Renal cortex interstitium (tissue), 11 donors: ENCODE measurements at regions not wholly inside any gene's neighbourhood (a gene's known extent, or its start where the extent isn't known, plus 50 kb on each side); places are given as distances from the start of the nearest gene placed in this dataset.
"Not testable (repeated sequence)": the region's sequence is repeated elsewhere in the genome, so short reads cannot be mapped to it uniquely, and the experiment has no call there.

Experiments used
- DNase-seq, 11 donors: peaks; one replicate each; pipeline ENCODE4 v3.0.0-alpha.2; 2013; ENCODE audit warnings: low read depth in 9 of 11, low spot score in 4 of 11; ENCODE audit errors: extremely low read depth in 1 of 11

GRCh38 chr5:144710637-144711036, 540.0 kb downstream of the KCTD16 start:
- no peak for DNase-seq

DNA sequence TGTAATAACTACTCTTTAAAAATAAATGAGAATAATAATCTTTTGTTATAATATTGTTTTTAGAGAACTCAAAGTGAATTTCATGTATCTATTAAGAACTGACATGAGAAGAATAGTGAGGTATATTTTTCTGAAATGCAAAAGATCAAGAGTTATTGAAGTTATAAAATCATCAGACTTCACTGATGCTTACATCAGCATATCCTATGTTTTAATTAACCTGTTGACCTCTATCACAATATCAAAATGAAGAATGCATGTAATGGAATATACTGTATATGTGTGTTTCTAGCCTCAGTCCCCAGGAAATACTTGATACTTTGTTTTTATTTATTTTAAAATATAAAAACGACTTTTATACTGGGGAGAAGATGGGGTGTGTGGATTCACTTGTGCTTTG, 533.1 kb downstream of the KCTD16 start:
- DNase-seq = no peak

GRCh38 chr5:144698484-144698883, 527.8 kb downstream of the KCTD16 start:
- no peak for DNase-seq

- DNase-seq = no peak
These were observed 527.2 kb downstream of the KCTD16 start for GRCh38 chr5:144697847-144698262.

DNA sequence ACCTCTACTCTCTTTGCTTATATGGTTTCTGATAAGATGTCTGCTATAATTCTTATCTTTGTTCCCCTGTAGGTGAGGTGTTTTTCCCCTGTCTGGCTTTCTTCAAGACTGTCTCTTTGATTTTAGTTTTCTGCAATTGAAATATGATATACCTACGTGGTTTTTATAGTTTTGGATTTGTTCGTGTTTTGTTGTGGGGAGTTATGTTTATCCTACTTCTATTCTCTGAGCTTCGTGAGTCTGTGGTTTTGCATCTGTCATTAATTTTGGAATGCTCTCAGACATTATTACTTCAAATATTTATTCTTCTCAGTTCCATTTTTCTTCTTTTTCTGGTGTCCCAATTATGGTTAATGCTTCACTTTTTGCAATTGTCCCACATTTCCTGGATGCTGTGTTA, 521.3 kb downstream of the KCTD16 start:
- DNase-seq = no peak

DNA sequence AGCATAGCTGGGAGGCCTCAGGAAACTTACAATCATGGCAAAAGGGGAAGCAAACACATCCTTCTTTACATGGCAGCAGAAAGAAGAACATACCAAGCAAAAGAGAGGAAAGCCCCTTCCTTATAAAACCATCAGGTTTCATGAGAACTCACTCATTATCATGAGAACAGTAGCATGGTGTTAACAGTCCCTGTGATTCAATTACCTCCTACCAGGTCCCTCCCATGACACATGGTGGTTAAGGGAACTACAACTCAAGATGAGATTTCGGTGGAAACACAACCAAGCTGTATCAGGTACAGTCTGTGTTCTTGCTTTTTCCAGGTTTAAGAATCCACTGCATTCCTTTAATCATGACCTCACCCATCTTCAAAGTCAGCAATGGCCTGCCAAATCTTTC, 514.2 kb downstream of the KCTD16 start:
- no peak for DNase-seq

DNA sequence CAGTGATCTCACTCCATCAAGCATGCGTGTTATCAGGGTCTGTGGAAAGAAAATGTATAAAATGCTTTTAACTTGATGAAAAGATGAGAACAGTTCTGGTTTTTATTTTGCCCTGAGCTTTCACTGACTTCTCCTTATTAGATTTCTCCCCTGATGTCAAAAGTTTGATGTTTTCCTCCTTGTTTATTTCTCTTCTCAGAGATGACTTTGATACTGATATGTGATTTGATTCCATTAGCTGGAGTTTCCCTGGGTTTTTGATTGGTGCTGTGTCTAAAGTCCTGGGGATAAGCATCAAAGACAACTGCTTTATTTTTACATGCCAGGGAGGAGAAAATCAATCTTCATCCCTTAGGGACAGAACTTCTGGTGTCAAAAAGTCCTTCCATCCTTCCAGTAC, 510.0 kb downstream of the KCTD16 start:
- no peak for DNase-seq

- DNase-seq = no peak
These were observed 500.4 kb downstream of the KCTD16 start for GRCh38 chr5:144671066-144671465.

DNA sequence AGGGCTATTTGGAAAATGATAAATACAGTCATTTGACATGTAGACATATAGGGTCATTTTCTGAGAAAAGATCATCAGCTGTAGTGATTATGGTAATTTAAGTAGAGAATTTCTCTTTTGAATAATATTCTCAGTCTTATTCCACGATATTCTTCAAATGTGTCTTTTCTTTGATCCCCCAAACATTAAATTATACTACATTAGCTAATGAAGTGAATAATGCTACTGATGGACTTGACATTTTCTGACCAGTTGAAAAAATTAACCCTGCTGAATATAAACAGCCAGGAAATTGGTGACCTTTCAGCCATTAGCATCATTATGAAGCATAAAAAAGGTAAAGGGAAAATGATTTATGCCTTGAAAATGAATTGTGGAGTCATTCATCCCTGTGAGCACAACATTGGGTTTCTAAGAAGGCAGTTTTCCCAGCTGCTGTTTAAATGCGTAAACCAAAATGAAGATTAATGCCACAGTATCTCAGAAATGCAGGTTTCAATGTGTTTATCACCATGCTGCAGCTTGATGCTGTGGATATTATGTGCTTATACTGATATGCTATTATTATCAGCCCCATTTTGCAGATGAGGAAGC, 489.1 kb downstream of the KCTD16 start:
- no peak for DNase-seq

DNA sequence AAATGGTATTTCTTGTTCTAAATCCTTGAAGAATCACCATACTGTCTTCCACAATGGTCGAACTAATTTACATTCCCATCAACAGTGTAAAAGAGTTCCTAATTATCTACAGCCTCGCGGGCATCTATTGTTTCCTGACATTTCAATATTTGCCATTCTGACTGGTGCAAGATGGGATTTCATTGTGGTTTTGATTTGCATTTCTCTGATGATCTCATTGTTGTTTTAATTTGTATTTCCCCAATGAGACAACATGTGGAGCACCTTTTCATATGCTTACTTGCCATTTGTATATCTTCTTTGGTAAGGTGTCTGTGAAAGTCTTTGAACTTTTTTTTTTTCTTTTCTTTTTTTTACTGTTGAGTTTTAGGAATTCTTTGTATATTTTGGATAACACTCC, 473.6 kb downstream of the KCTD16 start:
- no peak for DNase-seq

DNA sequence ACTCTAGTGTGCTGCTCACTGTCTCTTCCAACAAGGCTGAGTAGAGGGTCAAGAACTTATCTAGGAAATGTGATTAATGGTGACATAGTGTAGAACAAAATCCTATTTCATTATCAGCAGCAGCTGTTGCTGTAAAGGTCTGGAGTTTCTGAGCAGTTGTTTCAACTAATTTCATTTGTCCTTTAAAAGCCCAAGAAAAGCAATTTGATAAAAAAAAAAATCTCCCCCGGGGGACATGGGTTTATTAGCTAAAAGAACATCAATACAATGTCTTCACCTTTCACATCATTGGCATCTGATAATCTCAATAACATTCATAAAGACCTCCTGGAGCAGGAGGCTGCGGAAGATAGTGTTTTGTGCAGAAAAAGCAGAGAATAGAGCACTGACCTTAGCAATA, 468.1 kb downstream of the KCTD16 start:
- DNase-seq = no peak

GRCh38 chr5:144634138-144634537, 463.5 kb downstream of the KCTD16 start:
- no peak for DNase-seq

- peak in 4 of 11 donors; percentile 8 to 31 (median 18) for DNase-seq
These were observed 427.9 kb downstream of the KCTD16 start for GRCh38 chr5:144598451-144599068.

DNA sequence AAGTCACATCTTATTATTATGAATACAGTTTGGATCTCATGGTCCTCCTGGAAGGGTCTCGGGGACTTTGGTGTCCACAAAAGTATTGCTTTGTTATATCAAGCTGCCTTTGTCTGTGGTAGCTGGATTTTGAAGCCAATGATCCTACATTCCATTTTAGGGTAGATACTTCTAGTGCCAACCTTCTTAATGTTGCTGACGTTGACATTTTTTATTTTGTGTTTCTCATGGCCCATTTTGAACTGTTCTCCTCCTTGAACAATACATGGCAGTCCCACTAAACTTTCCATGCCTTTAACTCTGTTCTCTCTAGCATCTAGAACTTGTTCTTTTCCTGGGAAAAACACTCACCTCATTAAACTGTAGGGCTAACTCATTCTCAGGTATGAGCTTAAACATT, 425.8 kb downstream of the KCTD16 start:
- no peak for DNase-seq

DNA sequence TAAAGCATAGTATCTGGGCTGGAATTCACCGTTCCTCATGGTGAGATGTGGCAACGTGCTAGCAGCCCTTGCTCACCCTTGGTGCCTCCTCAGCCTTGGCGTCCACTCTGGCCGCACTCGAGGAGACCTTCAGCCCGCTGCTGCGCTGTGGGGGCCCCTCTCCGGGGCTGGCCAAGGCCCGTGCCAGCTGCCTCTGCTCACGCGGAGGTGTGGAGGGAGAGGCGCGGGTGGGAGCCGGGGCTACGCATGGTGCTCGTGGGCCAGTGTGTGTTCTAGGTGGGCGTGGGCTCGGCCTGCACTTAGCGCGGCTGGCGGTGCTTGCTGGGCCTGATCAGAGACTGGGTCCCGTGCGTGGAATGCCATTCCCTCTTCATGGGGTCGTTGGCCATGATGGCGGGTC, 424.2 kb downstream of the KCTD16 start:
- no peak for DNase-seq

DNA sequence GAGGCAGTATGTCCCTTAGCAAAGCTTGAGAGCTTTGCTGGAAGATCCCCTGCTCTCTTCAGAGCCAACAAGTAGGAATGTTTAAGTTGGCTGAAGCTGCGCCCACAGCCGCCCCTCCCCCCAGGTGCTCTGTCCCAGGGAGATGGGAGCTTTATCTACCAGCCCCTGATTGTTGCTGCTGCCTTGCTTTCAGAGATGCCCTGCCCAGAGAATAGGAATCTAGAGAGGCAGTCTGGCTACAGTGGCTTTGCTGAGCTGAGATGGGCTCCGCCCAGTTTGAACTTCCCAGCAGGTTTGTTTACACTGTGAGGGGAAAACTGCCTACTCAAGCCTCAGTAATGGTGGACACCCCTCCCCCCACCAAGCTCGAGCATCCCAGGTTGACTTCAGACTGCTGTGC, 423.6 kb downstream of the KCTD16 start:
- not testable (repeated sequence) for DNase-seq

DNA sequence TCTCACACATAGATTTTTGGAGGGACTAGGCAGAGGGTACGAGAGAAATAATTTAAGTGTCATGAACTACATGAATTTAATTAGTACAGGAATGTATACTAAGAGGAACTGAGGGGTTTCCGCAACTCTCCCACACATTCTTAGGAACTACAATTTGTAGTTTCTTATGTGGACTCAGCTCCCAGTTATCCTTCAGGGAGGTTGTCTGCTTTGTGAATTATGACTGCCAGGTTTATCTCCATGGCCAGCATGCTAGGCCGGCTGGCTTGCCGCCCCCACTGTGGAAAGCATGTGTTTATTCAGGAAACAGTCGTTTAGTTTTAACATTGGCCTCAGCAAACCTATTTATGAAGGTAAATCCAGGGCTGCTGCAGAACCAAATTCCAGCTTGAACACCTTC, 415.0 kb downstream of the KCTD16 start:
- DNase-seq = peak in 5 of 11 donors; percentile 16 to 56 (median 40)

GRCh38 chr5:144583541-144584449, 413.1 kb downstream of the KCTD16 start:
- no peak for DNase-seq

GRCh38 chr5:144582066-144582465, 411.4 kb downstream of the KCTD16 start:
- no peak for DNase-seq

- DNase-seq = no peak
These were observed 410.4 kb downstream of the KCTD16 start for GRCh38 chr5:144581044-144581443.
